ENCODE measurements at regions not wholly inside any gene's neighbourhood (a gene's known extent, or its start where the extent isn't known, plus 50 kb on each side); places are given as distances from the start of the nearest gene placed in this dataset.

- TF ChIP-seq, protein P1, sequence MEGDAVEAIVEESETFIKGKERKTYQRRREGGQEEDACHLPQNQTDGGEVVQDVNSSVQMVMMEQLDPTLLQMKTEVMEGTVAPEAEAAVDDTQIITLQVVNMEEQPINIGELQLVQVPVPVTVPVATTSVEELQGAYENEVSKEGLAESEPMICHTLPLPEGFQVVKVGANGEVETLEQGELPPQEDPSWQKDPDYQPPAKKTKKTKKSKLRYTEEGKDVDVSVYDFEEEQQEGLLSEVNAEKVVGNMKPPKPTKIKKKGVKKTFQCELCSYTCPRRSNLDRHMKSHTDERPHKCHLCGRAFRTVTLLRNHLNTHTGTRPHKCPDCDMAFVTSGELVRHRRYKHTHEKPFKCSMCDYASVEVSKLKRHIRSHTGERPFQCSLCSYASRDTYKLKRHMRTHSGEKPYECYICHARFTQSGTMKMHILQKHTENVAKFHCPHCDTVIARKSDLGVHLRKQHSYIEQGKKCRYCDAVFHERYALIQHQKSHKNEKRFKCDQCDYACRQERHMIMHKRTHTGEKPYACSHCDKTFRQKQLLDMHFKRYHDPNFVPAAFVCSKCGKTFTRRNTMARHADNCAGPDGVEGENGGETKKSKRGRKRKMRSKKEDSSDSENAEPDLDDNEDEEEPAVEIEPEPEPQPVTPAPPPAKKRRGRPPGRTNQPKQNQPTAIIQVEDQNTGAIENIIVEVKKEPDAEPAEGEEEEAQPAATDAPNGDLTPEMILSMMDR (IDR thresholded peaks at IDR 0.05): no peak
- TF ChIP-seq POLR2A (IDR thresholded peaks at IDR 0.05): no peak
Observed at GRCh38 chr5:3911773-3912172, 316.1 kb downstream of the IRX1 start.

Measured in esophagus squamous epithelium (tissue), 4 donors.